ENCODE measurements at regions not wholly inside any gene's neighbourhood (a gene's known extent, or its start where the extent isn't known, plus 50 kb on each side); places are given as distances from the start of the nearest gene placed in this dataset.

DNA sequence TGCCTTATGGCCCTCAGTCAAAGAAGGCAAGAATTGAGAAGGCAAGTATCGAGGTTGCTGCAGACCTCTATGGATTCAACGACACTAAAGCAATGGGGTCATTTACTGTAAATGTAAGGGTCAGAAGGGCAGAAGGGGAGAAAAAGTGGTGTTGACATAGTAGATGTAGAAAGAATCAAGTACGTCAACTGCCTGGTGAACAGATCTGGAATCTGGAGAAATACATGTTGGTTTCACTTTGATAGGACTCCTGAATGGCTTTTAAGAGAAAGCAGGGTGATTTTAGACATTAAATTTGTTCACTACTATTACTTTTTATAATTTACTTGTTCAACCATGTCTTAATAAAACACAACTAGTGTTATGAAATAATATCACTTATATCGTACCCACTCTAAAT lies 81.3 kb upstream of the FSTL5 start:
- DNase-seq (ENCODE audit: low read depth) = no peak
- no peak overlapping the region for H3K4me3 ChIP-seq (ENCODE audit: low read depth, low read length)
- TF ChIP-seq, protein P1, sequence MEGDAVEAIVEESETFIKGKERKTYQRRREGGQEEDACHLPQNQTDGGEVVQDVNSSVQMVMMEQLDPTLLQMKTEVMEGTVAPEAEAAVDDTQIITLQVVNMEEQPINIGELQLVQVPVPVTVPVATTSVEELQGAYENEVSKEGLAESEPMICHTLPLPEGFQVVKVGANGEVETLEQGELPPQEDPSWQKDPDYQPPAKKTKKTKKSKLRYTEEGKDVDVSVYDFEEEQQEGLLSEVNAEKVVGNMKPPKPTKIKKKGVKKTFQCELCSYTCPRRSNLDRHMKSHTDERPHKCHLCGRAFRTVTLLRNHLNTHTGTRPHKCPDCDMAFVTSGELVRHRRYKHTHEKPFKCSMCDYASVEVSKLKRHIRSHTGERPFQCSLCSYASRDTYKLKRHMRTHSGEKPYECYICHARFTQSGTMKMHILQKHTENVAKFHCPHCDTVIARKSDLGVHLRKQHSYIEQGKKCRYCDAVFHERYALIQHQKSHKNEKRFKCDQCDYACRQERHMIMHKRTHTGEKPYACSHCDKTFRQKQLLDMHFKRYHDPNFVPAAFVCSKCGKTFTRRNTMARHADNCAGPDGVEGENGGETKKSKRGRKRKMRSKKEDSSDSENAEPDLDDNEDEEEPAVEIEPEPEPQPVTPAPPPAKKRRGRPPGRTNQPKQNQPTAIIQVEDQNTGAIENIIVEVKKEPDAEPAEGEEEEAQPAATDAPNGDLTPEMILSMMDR (IDR thresholded peaks at IDR 0.05; ENCODE audit: insufficient read depth, low read depth, low read length, missing control alignments) = no peak

DNA sequence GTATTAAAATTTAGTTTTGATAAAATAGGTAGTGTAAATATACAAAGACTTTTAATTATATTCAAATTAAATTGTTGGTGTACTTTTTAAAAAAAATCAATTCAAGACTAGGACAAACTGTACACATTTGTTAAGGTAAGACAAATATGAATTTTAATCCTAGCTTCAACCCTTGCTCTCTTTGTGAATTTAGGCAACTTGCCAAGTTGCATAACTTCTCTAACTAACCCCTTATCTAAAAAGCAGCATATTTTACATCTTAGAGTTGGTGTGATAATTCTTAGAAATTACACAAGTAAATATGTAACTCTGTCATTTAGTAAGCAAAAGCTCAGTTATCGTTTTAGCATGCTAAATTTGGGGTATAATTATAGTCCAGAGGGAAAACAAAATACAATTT lies 78.1 kb upstream of the FSTL5 start:
- no peak for DNase-seq (ENCODE audit: low read depth)
- H3K4me3 ChIP-seq (ENCODE audit: low read depth, low read length) = no peak overlapping the region
- TF ChIP-seq, protein P1 (IDR thresholded peaks at IDR 0.05; ENCODE audit: insufficient read depth, low read depth, low read length, missing control alignments) = no peak

DNA sequence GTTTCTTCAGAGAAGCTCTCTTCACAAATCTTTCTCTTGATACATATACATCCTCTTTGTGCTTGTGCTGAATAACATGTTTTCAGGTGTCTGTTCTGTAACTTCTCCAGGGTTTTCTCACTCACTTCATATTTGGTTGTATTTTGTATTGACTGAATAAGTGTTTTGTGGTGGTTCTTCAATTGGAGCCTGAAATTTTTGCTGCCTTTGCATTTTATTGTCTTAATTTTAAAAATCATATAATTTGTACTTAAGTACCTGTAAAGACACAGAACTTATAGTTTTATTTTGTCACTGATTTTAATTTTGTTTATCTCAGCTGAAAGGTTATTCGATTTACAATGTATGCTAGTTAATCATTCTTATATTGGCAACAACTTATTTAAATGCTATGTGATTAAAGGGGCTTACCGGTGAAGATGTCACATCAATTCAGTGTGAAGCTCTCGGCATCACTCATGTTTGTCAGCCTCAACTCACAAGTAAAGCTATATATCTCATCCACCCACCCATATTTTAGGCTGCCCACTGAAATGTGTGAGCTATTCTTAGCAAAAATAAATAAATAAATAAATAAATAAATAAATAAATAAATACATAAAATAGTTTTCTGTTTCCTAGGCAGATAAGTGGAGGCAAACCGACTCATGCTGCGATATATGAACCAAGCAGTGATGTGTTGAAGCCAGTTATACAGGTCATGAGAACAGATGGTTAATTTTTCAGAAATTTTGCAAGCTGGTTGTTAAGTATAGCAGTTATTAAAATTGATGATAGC lies 76.4 kb upstream of the FSTL5 start:
- DNase-seq (ENCODE audit: low read depth) = no peak
- TF ChIP-seq, protein P1 (IDR thresholded peaks at IDR 0.05; ENCODE audit: insufficient read depth, low read depth, low read length, missing control alignments) = no peak
- no peak overlapping the region for H3K4me3 ChIP-seq (ENCODE audit: low read depth, low read length)

DNA sequence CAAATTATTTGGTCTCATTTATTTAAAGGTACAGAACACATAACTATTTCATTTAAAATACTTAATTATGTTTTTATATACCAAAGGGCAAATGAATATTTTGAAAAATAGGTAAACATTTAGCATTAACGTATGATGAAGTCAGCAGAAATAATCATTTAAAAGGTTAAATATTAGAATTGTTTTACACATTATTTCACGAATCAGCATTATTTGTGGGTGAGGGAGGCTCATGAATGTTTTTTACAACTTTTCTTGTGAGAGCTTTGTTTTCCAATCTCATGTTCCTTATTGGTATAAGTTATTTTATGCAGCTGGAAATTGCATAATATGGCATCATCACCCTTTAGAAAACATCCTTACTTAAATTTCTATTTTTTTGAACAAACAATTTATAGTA lies 73.9 kb upstream of the FSTL5 start:
- TF ChIP-seq, protein P1 (IDR thresholded peaks at IDR 0.05; ENCODE audit: insufficient read depth, low read depth, low read length, missing control alignments) = no peak
- no peak for DNase-seq (ENCODE audit: low read depth)

DNA sequence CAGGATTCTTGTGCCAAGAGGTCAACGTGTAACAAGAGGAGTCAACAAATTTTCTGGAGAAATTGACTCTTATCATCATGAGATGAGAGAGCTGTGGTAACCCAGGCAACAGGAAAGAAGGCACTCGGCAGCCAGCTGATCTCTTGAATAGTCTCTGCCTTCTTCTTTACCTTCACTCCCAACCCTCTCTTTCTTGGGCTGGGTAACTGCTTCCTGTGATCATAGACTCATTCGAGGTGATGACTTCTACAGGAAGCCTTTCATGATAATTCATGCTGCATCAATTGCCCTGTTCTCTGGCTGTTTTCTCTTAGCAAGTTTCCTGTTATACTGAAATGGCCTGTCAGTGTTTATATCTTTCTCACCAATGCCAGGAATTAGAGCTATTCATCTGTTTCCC lies 70.8 kb upstream of the FSTL5 start:
- DNase-seq (ENCODE audit: low read depth) = no peak
- no peak overlapping the region for H3K4me3 ChIP-seq (ENCODE audit: low read depth, low read length)
- TF ChIP-seq, protein P1 (IDR thresholded peaks at IDR 0.05; ENCODE audit: insufficient read depth, low read depth, low read length, missing control alignments) = no peak

More for the DNA sequence above, 73.9 kb upstream of the FSTL5 start:
- H3K4me3 ChIP-seq (ENCODE audit: low read depth, low read length) = no peak overlapping the region

DNA sequence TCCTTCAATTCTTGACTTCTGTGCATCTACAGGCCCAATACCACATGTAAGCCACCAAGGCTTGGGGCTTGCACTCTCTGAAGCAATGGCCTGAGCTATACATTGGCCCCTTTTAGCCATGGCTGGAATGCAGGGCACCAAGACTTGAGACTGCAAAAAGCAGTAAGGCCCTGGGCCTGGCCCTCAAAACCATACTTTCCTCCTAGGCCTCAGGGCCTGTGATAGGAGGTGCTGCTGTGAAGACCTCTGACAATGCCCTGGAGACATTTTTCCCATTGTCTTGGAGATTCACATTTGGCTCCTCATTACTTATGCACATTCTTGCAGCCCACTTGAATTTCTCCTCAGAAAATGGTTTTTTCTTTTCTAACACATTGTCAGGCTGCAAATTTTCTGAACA lies 68.5 kb upstream of the FSTL5 start:
- no peak overlapping the region for H3K4me3 ChIP-seq (ENCODE audit: low read depth, low read length)
- DNase-seq (ENCODE audit: low read depth) = no peak
- TF ChIP-seq, protein P1 (IDR thresholded peaks at IDR 0.05; ENCODE audit: insufficient read depth, low read depth, low read length, missing control alignments) = no peak

DNA sequence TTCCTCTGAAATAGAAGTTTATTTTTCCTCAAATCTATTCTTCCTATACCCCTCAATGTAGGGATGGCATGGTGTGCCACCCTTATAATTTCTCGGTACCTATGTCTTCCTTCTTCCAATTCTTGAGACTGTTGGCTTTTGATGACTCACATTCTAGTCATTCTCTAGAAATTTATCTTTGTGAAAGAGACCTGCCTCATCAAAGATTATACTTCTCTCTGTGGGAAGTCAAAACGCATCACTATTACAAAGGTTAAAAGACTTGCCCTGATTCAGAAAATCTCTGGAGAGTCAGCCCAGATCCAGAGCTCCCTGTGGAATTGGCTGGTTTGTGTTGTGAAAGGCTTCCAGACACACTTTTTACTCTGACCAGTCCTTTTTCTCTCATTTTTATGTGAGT lies 65.9 kb upstream of the FSTL5 start:
- no peak overlapping the region for H3K4me3 ChIP-seq (ENCODE audit: low read depth, low read length)
- TF ChIP-seq, protein P1 (IDR thresholded peaks at IDR 0.05; ENCODE audit: insufficient read depth, low read depth, low read length, missing control alignments) = no peak
- no peak for DNase-seq (ENCODE audit: low read depth)

Data from GM12865 (cell line).